GM18951 (cell line): ENCODE measurements at regions not wholly inside any gene's neighbourhood (a gene's known extent, or its start where the extent isn't known, plus 50 kb on each side); places are given as distances from the start of the nearest gene placed in this dataset.

ENCODE experiments used
- POLR2A ChIP-seq: IDR thresholded peaks from 4 replicates; pipeline ENCODE4 v1.6.1; 2011; ENCODE audit warnings: mild to moderate bottlenecking; ENCODE audit not compliant: insufficient read length, insufficient read depth; ENCODE audit errors: extremely low read depth
- in situ Hi-C: fragments of 300-500 bp; cut with MboI; formaldehyde crosslinking; loops from one replicate; pipeline ENCODE4 v1.12.0; 2022; ENCODE audit warnings: low sequenced_read_pairs, mixed read lengths, inconsistent platforms; ENCODE audit not compliant: unreplicated experiment

GRCh38 chr9:29750062-29750461, 2176.8 kb upstream of the C9orf72 start:
- no peak for TF ChIP-seq POLR2A
- in situ Hi-C loops = no loop called here

- no peak for TF ChIP-seq POLR2A
- in situ Hi-C loops = no loop called here
Observed at GRCh38 chr9:29751226-29751625, 2177.9 kb upstream of the C9orf72 start.

GRCh38 chr9:29753638-29754037, 2180.4 kb upstream of the C9orf72 start:
- in situ Hi-C loops = no loop called here
- no peak for TF ChIP-seq POLR2A

- in situ Hi-C loops = no loop called here
- no peak for TF ChIP-seq POLR2A
Observed at GRCh38 chr9:29769019-29769418, 2195.7 kb upstream of the C9orf72 start.

- in situ Hi-C loops = no loop called here
- TF ChIP-seq POLR2A = no peak
Observed at GRCh38 chr9:29773676-29774075, 2200.4 kb upstream of the C9orf72 start.

- in situ Hi-C loops = no loop called here
Observed at GRCh38 chr9:29775491-29775890, 2202.2 kb upstream of the C9orf72 start.

GRCh38 chr9:29778281-29778849, 2205.1 kb upstream of the C9orf72 start:
- in situ Hi-C loops = no loop called here
- no peak for TF ChIP-seq POLR2A

More at GRCh38 chr9:29775491-29775890, 2202.2 kb upstream of the C9orf72 start:
- no peak for TF ChIP-seq POLR2A

- TF ChIP-seq POLR2A = no peak
- in situ Hi-C loops = no loop called here
Observed at GRCh38 chr9:29793970-29794369, 2220.7 kb upstream of the C9orf72 start.

GRCh38 chr9:29796291-29796952, 2223.1 kb upstream of the C9orf72 start:
- no peak for TF ChIP-seq POLR2A
- in situ Hi-C loops = no loop called here

- no peak for TF ChIP-seq POLR2A
- in situ Hi-C loops = no loop called here
Observed at GRCh38 chr9:29798599-29798998, 2225.3 kb upstream of the C9orf72 start.

GRCh38 chr9:29799227-29799626, 2225.9 kb upstream of the C9orf72 start:
- in situ Hi-C loops = no loop called here
- TF ChIP-seq POLR2A = no peak

GRCh38 chr9:29800821-29801220, 2227.5 kb upstream of the C9orf72 start:
- in situ Hi-C loops = no loop called here
- TF ChIP-seq POLR2A = no peak

GRCh38 chr9:29802454-29802853, 2229.2 kb upstream of the C9orf72 start:
- in situ Hi-C loops = no loop called here
- no peak for TF ChIP-seq POLR2A

- in situ Hi-C loops = no loop called here
- TF ChIP-seq POLR2A = no peak
Observed at GRCh38 chr9:29806937-29807618, 2233.8 kb upstream of the C9orf72 start.
